Stomach (tissue), 4 donors: ENCODE measurements at regions not wholly inside any gene's neighbourhood (a gene's known extent, or its start where the extent isn't known, plus 50 kb on each side); places are given as distances from the start of the nearest gene placed in this dataset.

Source experiments
- CTCF ChIP-seq, 7 experiments: fragments of 450-650 bp in 4 of 7; fragments of 200-600 bp in 3 of 7; sonication (generic) in 3 of 7; IDR thresholded peaks; one replicate each; pipeline ENCODE4 v1.5.1; 2016 to 2019; ENCODE audit warnings: antibody characterized with exemption in 7 of 7, control low read depth in 2 of 7, mild to moderate bottlenecking in 1 of 7
- POLR2A ChIP-seq, 4 donors: fragments of 450-650 bp; IDR thresholded peaks; one replicate each; pipeline ENCODE4 v1.6.1; 2016; ENCODE audit warnings: antibody characterized with exemption in 4 of 4, control low read depth in 2 of 4, mild to moderate bottlenecking in 1 of 4, moderate library complexity in 1 of 4

- TF ChIP-seq POLR2A (IDR thresholded peaks at IDR 0.05), result no peak
- TF ChIP-seq CTCF (IDR thresholded peaks at IDR 0.05), result no peak
These were observed 591.2 kb upstream of the PTBP2 start for GRCh38 chr1:96130432-96130831.
